Astrocyte of the spinal cord (primary cell): ENCODE measurements at regions not wholly inside any gene's neighbourhood (a gene's known extent, or its start where the extent isn't known, plus 50 kb on each side); places are given as distances from the start of the nearest gene placed in this dataset.

Source experiments
- DNase-seq: peaks from one replicate; pipeline ENCODE4 v3.0.0; 2011; ENCODE audit warnings: low read depth, low spot score
- H3K4me3 ChIP-seq: 2 replicates; pipeline ENCODE4 v1.5.1; 2011; ENCODE audit warnings: low read depth, mild to moderate bottlenecking, low read length, moderate library complexity
- CTCF ChIP-seq: IDR thresholded peaks from 2 replicates; pipeline ENCODE4 v1.5.1; 2012; ENCODE audit warnings: low read depth, mild to moderate bottlenecking, low read length, inconsistent platforms
- in situ Hi-C: cut with HindIII; loops from 2 replicates; pipeline ENCODE4 v1.10.0; 2017; ENCODE audit warnings: low sequenced_read_pairs

GRCh38 chr21:27719226-27719625 is 752.3 kb upstream of the ADAMTS5 start:
- no peak for DNase-seq
- in situ Hi-C loops: no loop called here
- TF ChIP-seq CTCF: no peak
- no peak overlapping the region for H3K4me3 ChIP-seq

- in situ Hi-C loops: no loop called here
- DNase-seq: no peak
- no peak overlapping the region for H3K4me3 ChIP-seq
- TF ChIP-seq CTCF: no peak
These were observed 748.2 kb upstream of the ADAMTS5 start for GRCh38 chr21:27715131-27715530.

GRCh38 chr21:27713154-27714109 is 746.5 kb upstream of the ADAMTS5 start:
- DNase-seq: no peak
- in situ Hi-C loops: no loop called here
- no peak overlapping the region for H3K4me3 ChIP-seq
- TF ChIP-seq CTCF: no peak

GRCh38 chr21:27704567-27705166 is 737.8 kb upstream of the ADAMTS5 start:
- DNase-seq: no peak
- no peak overlapping the region for H3K4me3 ChIP-seq
- no peak for TF ChIP-seq CTCF
- in situ Hi-C loops: no loop called here

GRCh38 chr21:27703791-27704190 is 736.9 kb upstream of the ADAMTS5 start:
- DNase-seq: no peak
- no peak for TF ChIP-seq CTCF
- no peak overlapping the region for H3K4me3 ChIP-seq
- in situ Hi-C loops: no loop called here

GRCh38 chr21:27700974-27701614 is 734.2 kb upstream of the ADAMTS5 start:
- no peak overlapping the region for H3K4me3 ChIP-seq
- TF ChIP-seq CTCF: peak; percentile 86
- peak; percentile 88 for DNase-seq
- in situ Hi-C loops: no loop called here
